GM12878 (cell line): ENCODE measurements at regions not wholly inside any gene's neighbourhood (a gene's known extent, or its start where the extent isn't known, plus 50 kb on each side); places are given as distances from the start of the nearest gene placed in this dataset.

Experiments
- ATAC-seq: fragments of 200-7000 bp; cut with Tn5 transposase; 3 replicates; pipeline ENCODE4 v1.9.1; 2020; ENCODE audit warnings: mild to moderate bottlenecking, moderate library complexity
- BruUV-seq: library from RNA; stranded (reverse); fragments of 400-500 nt; replicated peaks from 2 replicates; lab custom pipeline; 2021; lab: Mats Ljungman, UMichigan
- CTCF ChIA-PET: fragments of 300-600 bp; sonication (Branson Sonifier 250); formaldehyde crosslinking; extraction: SDS; loops from one replicate; lab custom pipeline; 2021; ENCODE audit warnings: inconsistent platforms; lab: Yijun Ruan, JAX
- POLR2A ChIA-PET: fragments of 350-600 bp; formaldehyde crosslinking; extraction: SDS; loops from one replicate; lab custom pipeline; 2021; ENCODE audit warnings: inconsistent platforms; lab: Charles Lee
- RAD21 ChIA-PET: fragments of 300-600 bp; sonication (Branson Sonifier 250); formaldehyde crosslinking; loops from one replicate; lab custom pipeline; 2023; ENCODE audit warnings: antibody characterized with exemption; ENCODE audit not compliant: unreplicated experiment; lab: Charles Lee
- SMC1A ChIA-PET: fragments of 300-600 bp; sonication (Branson Sonifier 250); formaldehyde crosslinking; loops from one replicate; lab custom pipeline; 2023; ENCODE audit not compliant: unreplicated experiment, uncharacterized antibody; lab: Charles Lee
- DNase-seq: peaks from one replicate; pipeline ENCODE4 v3.0.0-alpha.2; 2011; ENCODE audit warnings: low read depth, low spot score
- FAIRE-seq: peaks from 3 replicates; lab custom pipeline; 2011; peaks lifted over from hg19 to GRCh38; lab: Jason Lieb, UNC
- H2AFZ ChIP-seq: 2 replicates; pipeline ENCODE4 v1.6.0; 2011; ENCODE audit warnings: low read depth, low read length, control low read depth; ENCODE audit not compliant: control insufficient read depth
- H3K27ac ChIP-seq: 2 replicates; pipeline ENCODE4 v1.5.1; 2011; ENCODE audit warnings: control low read depth; ENCODE audit not compliant: control insufficient read depth, insufficient read depth
- H3K27me3 ChIP-seq, 2 experiments: replicated peaks in 1 of 2; 2 replicates each; pipeline versions ENCODE4 v1.6.0 to v1.6.1; 2011; ENCODE audit warnings: low read length in 1 of 2; ENCODE audit not compliant: control insufficient read depth in 2 of 2, insufficient read depth in 2 of 2
- H3K36me3 ChIP-seq, 2 experiments: 2 replicates each; pipeline ENCODE4 v1.5.1; 2011; ENCODE audit warnings: low read length in 1 of 2; ENCODE audit not compliant: control insufficient read depth in 2 of 2, insufficient read depth in 2 of 2
- H3K4me1 ChIP-seq: 2 replicates; pipeline ENCODE4 v1.6.1; 2011; ENCODE audit warnings: mild to moderate bottlenecking, low read length, moderate library complexity, mixed read lengths; ENCODE audit not compliant: control insufficient read depth, insufficient read depth
- H3K4me2 ChIP-seq: 2 replicates; pipeline ENCODE4 v1.6.0; 2011; ENCODE audit warnings: control low read depth; ENCODE audit not compliant: control insufficient read depth, insufficient read depth
- H3K4me3 ChIP-seq: fragments of 200-600 bp; sonication (generic); 2 replicates; pipeline ENCODE4 v1.5.1; 2016
- H3K79me2 ChIP-seq: 2 replicates; pipeline ENCODE4 v1.6.0; 2011; ENCODE audit warnings: low read length; ENCODE audit not compliant: control insufficient read depth, insufficient read depth
- H3K9ac ChIP-seq: 2 replicates; pipeline ENCODE4 v1.8.0; 2011; ENCODE audit warnings: low read length, control low read depth, mixed read lengths; ENCODE audit not compliant: control insufficient read depth, insufficient read depth
- H3K9me3 ChIP-seq: replicated peaks from 3 replicates; pipeline ENCODE4 v1.5.1; 2011; ENCODE audit warnings: mild to moderate bottlenecking, low read length; ENCODE audit not compliant: control insufficient read depth, insufficient read depth
- H4K20me1 ChIP-seq: 2 replicates; pipeline ENCODE4 v1.6.0; 2011; ENCODE audit not compliant: control insufficient read depth, insufficient read depth
- BCLAF1 ChIP-seq: fragments of 450-650 bp; IDR thresholded peaks from 2 replicates; pipeline ENCODE4 v1.6.1; 2017; ENCODE audit warnings: antibody characterized with exemption, mild to moderate bottlenecking, moderate library complexity
- CBX5 ChIP-seq: sonication (generic); IDR thresholded peaks from 2 replicates; pipeline ENCODE4 v1.6.1; 2016; ENCODE audit warnings: low read depth, moderate library complexity, mild to moderate bottlenecking, inconsistent platforms
- DPF2 ChIP-seq: fragments of 450-650 bp; IDR thresholded peaks from 2 replicates; pipeline ENCODE4 v1.6.1; 2017; ENCODE audit warnings: mild to moderate bottlenecking
- EZH2 ChIP-seq: IDR thresholded peaks from 2 replicates; pipeline ENCODE4 v1.6.1; 2012; ENCODE audit warnings: low read depth, mild to moderate bottlenecking, control low read depth, inconsistent platforms, low read length, borderline replicate concordance; ENCODE audit not compliant: control insufficient read depth
- GABPA ChIP-seq: IDR thresholded peaks from 2 replicates; pipeline ENCODE4 v1.6.1; 2014; ENCODE audit warnings: antibody characterized with exemption, low read depth, mild to moderate bottlenecking, inconsistent platforms
- NFYB ChIP-seq: IDR thresholded peaks from 2 replicates; pipeline ENCODE4 v1.6.1; 2011; ENCODE audit warnings: low read depth, mild to moderate bottlenecking, low read length, improper control_type of control experiment, moderate library complexity; ENCODE audit not compliant: insufficient read depth
- RFX5 ChIP-seq: IDR thresholded peaks from 2 replicates; pipeline ENCODE4 v1.6.1; 2011; ENCODE audit warnings: low read depth, low read length, improper control_type of control experiment
- SRF ChIP-seq, 2 experiments: IDR thresholded peaks; 2 replicates each; pipeline ENCODE4 v1.6.1; 2011; ENCODE audit warnings: low read depth in 2 of 2, low read length in 2 of 2, mild to moderate bottlenecking in 1 of 2, moderate library complexity in 1 of 2
- WGBS: methylation state at CpG from one replicate; pipeline ENCODE4 v1.1.6; 2016; ENCODE audit warnings: low lambda C conversion rate; ENCODE audit not compliant: insufficient replicate concordance, insufficient coverage; ENCODE audit errors: missing lambda C conversion rate; 5-methylcytosine and 5-hydroxymethylcytosine counted together
- in situ Hi-C: fragments of 300-500 bp; cut with MboI; formaldehyde crosslinking; loops from 9 replicates; pipeline ENCODE4 v1.14.3; 2018; ENCODE audit warnings: mixed read lengths
- intact Hi-C: fragments of 100-400 bp; cut with micrococcal nuclease; formaldehyde crosslinking; loops from one replicate; pipeline ENCODE4 v1.14.2; 2022; ENCODE audit not compliant: unreplicated experiment
- TF ChIP-seq, protein P1 (sequence below): fragments of 450-650 bp; IDR thresholded peaks from 2 replicates; pipeline ENCODE4 v1.6.1; 2017; ENCODE audit warnings: mild to moderate bottlenecking, moderate library complexity
- TF ChIP-seq, protein P2 (sequence below): fragments of 450-650 bp; formaldehyde crosslinking; IDR thresholded peaks from 2 replicates; pipeline ENCODE4 v1.4.0; 2022; ENCODE audit warnings: mild to moderate bottlenecking, moderate library complexity

DNA sequence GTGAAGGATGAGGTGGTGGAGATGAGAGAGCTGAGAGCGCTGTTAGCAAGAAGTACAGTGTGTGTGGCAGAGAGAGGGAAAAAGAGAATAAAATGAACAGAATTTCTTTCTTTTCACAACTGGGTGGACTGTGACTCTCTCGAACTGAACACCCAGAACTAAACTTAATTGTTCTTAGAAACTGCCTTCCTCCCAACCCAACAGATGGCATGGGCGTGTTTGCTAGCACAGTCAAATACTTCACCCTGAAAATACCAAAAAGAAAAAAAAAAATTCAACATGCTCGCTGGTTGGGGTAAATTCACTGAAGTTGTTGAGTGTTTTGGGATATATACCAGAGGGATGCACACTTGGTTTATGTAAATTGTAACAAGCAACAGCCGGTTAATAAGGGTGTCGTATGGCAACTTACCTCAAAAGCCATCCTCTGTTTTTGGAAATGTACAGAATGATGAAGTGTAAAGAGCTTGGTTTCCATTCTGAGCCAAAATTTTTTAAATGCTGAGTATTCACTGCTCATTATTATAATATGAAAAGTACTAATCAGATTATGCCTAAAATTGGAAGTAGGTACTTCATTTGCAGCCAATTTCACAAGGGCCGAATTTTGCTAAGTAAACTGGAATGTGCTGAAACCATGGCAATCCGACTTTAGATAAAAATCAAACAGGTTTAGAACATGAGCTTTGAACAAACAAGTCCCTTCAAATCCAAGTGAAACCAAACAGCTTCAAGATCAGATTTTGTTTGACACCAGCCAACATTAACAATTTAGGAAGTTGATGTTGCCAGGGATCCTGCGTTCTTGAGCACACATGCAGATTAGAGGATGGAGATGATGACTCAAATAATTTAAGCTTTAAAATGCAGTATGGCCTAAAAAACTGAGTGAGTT is 115.8 kb downstream of the ZIC5 start (continued):
- TF ChIP-seq, protein P1, sequence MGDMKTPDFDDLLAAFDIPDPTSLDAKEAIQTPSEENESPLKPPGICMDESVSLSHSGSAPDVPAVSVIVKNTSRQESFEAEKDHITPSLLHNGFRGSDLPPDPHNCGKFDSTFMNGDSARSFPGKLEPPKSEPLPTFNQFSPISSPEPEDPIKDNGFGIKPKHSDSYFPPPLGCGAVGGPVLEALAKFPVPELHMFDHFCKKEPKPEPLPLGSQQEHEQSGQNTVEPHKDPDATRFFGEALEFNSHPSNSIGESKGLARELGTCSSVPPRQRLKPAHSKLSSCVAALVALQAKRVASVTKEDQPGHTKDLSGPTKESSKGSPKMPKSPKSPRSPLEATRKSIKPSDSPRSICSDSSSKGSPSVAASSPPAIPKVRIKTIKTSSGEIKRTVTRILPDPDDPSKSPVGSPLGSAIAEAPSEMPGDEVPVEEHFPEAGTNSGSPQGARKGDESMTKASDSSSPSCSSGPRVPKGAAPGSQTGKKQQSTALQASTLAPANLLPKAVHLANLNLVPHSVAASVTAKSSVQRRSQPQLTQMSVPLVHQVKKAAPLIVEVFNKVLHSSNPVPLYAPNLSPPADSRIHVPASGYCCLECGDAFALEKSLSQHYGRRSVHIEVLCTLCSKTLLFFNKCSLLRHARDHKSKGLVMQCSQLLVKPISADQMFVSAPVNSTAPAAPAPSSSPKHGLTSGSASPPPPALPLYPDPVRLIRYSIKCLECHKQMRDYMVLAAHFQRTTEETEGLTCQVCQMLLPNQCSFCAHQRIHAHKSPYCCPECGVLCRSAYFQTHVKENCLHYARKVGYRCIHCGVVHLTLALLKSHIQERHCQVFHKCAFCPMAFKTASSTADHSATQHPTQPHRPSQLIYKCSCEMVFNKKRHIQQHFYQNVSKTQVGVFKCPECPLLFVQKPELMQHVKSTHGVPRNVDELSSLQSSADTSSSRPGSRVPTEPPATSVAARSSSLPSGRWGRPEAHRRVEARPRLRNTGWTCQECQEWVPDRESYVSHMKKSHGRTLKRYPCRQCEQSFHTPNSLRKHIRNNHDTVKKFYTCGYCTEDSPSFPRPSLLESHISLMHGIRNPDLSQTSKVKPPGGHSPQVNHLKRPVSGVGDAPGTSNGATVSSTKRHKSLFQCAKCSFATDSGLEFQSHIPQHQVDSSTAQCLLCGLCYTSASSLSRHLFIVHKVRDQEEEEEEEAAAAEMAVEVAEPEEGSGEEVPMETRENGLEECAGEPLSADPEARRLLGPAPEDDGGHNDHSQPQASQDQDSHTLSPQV: no peak
- no peak for TF ChIP-seq NFYB
- no peak for TF ChIP-seq GABPA
- no peak for TF ChIP-seq RFX5

DNA sequence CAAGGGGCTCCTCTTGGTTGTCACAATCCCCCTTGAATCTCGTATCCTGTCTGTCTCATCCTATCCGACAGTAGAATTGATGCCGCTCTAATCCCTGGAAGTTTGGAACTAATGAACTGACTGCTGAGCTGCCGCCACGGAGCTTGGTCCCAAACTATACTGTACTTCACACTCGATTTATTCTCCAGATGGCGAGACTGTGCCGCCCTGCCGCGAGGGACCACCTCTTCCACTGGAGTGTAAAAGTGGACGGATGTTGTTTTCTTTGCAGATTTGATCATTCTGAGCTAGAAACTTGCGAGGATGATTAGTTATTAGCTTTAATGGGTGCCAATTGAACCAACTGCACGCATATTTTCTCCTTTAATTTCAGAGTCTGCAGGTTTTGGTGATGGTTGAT is 117.2 kb downstream of the ZIC5 start:
- Histone ChIP-seq H3K9me3 (no peaks in the 10 kb centered on the region), H3K27me3 (no peaks in the 10 kb centered on the region), H2AFZ (no peak overlapping the region), H3K9ac (no peak overlapping the region), H3K27ac (no peak overlapping the region), H4K20me1 (no peaks in the 10 kb centered on the region), H3K36me3 (no peaks in the 10 kb centered on the region), H3K4me2 (no peak overlapping the region), H3K4me3 (no peak overlapping the region), H3K79me2 (no peaks in the 10 kb centered on the region), H3K4me1 (no peaks in the 10 kb centered on the region)
- POLR2A ChIA-PET: no interaction called here
- in situ Hi-C loops (no loop called here), intact Hi-C loops (no loop called here)
- no TSS peak for BruUV-seq
- CTCF ChIA-PET: interaction anchor here (0.6 kb wide), 1 partner anchor 374 kb away, joined by 3 read pairs; no protein-coding TSS in a partner anchor
- FAIRE-seq (no peak), ATAC-seq (no peak), DNase-seq (no peak)
- WGBS: 74% methylated on average over 13 of the region's 13 CpGs
- SMC1A ChIA-PET: no interaction called here
- RAD21 ChIA-PET: no interaction called here
- TF ChIP-seq, protein P2, sequence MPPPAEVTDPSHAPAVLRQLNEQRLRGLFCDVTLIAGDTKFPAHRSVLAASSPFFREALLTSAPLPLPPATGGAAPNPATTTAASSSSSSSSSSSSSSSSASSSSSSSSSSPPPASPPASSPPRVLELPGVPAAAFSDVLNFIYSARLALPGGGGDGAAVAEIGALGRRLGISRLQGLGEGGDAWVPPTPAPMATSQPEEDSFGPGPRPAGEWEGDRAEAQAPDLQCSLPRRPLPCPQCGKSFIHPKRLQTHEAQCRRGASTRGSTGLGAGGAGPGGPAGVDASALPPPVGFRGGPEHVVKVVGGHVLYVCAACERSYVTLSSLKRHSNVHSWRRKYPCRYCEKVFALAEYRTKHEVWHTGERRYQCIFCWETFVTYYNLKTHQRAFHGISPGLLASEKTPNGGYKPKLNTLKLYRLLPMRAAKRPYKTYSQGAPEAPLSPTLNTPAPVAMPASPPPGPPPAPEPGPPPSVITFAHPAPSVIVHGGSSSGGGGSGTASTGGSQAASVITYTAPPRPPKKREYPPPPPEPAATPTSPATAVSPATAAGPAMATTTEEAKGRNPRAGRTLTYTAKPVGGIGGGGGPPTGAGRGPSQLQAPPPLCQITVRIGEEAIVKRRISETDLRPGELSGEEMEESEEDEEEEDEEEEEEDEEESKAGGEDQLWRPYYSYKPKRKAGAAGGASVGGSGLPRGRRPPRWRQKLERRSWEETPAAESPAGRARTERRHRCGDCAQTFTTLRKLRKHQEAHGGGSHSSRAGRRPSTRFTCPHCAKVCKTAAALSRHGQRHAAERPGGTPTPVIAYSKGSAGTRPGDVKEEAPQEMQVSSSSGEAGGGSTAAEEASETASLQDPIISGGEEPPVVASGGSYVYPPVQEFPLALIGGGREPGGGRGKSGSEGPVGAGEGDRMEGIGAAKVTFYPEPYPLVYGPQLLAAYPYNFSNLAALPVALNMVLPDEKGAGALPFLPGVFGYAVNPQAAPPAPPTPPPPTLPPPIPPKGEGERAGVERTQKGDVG: no peak
- TF ChIP-seq CBX5 (no peak), BCLAF1 (no peak), SRF (IDR thresholded peaks at IDR 0.05; ENCODE audit: low read depth in 2 of 2, low read length in 2 of 2) (no peak), DPF2 (no peak), EZH2 (no peak)
